ENCODE measurements at regions not wholly inside any gene's neighbourhood (a gene's known extent, or its start where the extent isn't known, plus 50 kb on each side); places are given as distances from the start of the nearest gene placed in this dataset.
A peak's percentile ranks its signal among the peaks of the same experiment; 100 is the strongest.

DNA sequence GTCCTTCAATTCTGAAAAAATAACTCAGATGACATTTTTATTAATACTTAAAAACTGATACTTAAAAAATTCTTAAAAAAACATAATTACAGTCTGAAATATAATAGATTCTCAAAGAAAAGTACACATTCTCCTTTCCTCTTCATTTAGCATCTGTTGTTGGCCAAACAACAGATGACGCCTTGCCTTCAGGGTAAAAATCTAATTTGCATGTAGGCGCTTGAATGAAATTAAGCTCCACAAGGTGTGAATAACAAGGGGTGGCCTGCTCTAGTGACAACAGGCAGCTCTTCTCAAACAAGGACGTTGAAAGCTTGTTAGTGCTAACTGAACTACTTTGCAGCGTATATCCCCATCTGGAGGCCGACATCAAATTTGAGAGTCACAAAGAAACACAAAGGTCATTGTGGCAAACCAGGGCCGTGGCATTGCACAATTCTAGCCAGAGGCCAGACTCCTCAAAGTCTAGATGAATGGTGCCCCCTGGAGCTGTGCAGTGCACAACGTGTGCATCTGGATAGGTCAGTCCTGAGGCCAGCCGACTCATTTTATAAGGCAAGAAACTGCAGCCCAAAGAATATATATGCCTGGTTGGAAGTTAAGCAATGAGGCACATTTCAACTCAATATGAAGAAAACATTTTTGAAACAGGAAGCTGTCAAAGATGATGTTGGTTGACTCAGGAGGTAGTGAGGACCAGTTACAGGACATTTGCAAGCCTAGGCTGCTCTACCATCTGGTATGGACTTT is 459.2 kb upstream of the RUNX1 start:
- TF ChIP-seq POLR2AphosphoS5 (IDR thresholded peaks at IDR 0.05): peak in 1 of 3 donors; percentile 34
- no peak for TF ChIP-seq POLR2A (IDR thresholded peaks at IDR 0.05)
- TF ChIP-seq, protein P1, sequence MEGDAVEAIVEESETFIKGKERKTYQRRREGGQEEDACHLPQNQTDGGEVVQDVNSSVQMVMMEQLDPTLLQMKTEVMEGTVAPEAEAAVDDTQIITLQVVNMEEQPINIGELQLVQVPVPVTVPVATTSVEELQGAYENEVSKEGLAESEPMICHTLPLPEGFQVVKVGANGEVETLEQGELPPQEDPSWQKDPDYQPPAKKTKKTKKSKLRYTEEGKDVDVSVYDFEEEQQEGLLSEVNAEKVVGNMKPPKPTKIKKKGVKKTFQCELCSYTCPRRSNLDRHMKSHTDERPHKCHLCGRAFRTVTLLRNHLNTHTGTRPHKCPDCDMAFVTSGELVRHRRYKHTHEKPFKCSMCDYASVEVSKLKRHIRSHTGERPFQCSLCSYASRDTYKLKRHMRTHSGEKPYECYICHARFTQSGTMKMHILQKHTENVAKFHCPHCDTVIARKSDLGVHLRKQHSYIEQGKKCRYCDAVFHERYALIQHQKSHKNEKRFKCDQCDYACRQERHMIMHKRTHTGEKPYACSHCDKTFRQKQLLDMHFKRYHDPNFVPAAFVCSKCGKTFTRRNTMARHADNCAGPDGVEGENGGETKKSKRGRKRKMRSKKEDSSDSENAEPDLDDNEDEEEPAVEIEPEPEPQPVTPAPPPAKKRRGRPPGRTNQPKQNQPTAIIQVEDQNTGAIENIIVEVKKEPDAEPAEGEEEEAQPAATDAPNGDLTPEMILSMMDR (IDR thresholded peaks at IDR 0.05 in 8 of 11, conservative IDR thresholded peaks at IDR 0.05 in 3 of 11): peak in 8 of 11 experiments; percentile 11 to 52 (median 33)
- H3K36me3 ChIP-seq: no peaks in the 10 kb centered on the region
- 44 to 64% (median 47%) methylated on average over 8 of the region's 8 CpGs for WGBS, 5 donors
- intact Hi-C loops (cut with DNase I; ENCODE audit: low total_unique reads): no loop called here
- H3K4me1 ChIP-seq: peaks cover 3 to 36% (median 18%) of the 10 kb centered on the region in 6 donors
- peaks cover 0 to 9% (median 0%) of the 10 kb centered on the region in 7 donors for H3K27me3 ChIP-seq (replicated peaks in 1 of 7)
- peak overlapping the region in 7 of 8 donors; percentile 24 to 90 (median 80) for H3K27ac ChIP-seq
- peak overlapping the region in 1 of 8 donors; percentile 38 for H3K4me3 ChIP-seq
- no peaks in the 10 kb centered on the region for H3K9me3 ChIP-seq
- DNase-seq: peak; percentile 76

DNA sequence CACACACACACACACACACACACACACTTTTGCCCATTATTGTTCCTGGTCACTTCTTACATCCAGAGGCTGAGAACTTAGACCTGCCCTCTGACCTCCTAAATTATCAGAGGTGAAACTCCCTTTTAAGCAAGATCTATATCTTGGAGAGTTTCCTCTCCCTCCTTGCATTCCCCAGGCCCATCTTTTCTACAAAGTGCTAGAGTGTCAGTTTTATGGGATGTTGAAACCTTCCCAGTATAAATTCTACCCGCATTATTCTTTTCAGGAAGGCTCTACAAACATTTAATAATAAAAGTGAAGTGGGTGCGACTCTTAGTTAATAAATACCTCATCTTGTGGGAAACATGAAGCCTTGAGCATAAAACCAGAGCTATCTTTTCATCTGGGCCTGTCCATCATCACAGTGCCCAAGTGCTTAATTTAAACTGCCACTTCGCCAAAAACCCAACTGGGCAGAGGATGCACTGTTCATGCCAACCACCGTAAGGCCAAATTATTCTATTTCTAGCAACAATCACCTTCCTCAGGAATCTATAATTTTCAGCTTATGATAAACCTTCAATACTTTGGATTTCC is 458.2 kb upstream of the RUNX1 start:
- DNase-seq: no peak
- 62 to 68% (median 64%) methylated on average over 4 of the region's 4 CpGs for WGBS, 5 donors
- Histone ChIP-seq H3K36me3 (no peaks in the 10 kb centered on the region), H3K27ac (no peak overlapping the region), H3K4me3 (no peak overlapping the region), H3K27me3 (replicated peaks in 1 of 7) (peaks cover 0 to 9% (median 0%) of the 10 kb centered on the region in 7 donors), H3K4me1 (peaks cover 3 to 43% (median 20%) of the 10 kb centered on the region in 6 donors), H3K9me3 (no peaks in the 10 kb centered on the region)
- intact Hi-C loops (cut with DNase I; ENCODE audit: low total_unique reads): no loop called here
- TF ChIP-seq POLR2A (IDR thresholded peaks at IDR 0.05) (no peak), POLR2AphosphoS5 (IDR thresholded peaks at IDR 0.05) (no peak)
- TF ChIP-seq, protein P1 (IDR thresholded peaks at IDR 0.05 in 8 of 11, conservative IDR thresholded peaks at IDR 0.05 in 3 of 11): no peak

DNA sequence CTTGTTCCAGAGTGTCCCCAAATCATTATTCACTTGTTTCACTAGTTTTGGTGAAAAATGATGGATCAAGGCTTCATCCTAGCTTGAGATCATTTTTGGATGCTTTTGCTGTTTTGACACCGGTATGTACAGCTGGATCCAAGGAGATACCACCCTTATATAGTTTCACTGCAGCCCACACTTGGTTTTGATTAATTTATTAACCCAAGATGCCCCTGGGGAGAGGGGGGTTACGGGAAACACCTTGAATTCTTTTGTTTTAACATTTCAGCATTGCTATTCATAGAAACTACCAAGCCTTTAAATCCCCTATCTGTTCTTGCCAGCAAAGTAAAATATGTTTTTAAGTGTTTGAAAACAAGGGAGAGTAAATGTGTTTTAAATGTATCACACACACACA is 457.7 kb upstream of the RUNX1 start:
- Histone ChIP-seq H3K9me3 (no peaks in the 10 kb centered on the region), H3K36me3 (no peaks in the 10 kb centered on the region), H3K4me3 (no peak overlapping the region), H3K27me3 (replicated peaks in 1 of 7) (peaks cover 0 to 9% (median 0%) of the 10 kb centered on the region in 7 donors), H3K4me1 (peaks cover 3 to 43% (median 20%) of the 10 kb centered on the region in 6 donors), H3K27ac (no peak overlapping the region)
- 35 to 49% (median 43%) methylated on average over 2 of the region's 2 CpGs for WGBS, 5 donors
- no peak for TF ChIP-seq POLR2A (IDR thresholded peaks at IDR 0.05)
- TF ChIP-seq, protein P1 (IDR thresholded peaks at IDR 0.05 in 8 of 11, conservative IDR thresholded peaks at IDR 0.05 in 3 of 11): no peak
- TF ChIP-seq POLR2AphosphoS5 (IDR thresholded peaks at IDR 0.05): no peak
- no peak for DNase-seq
- intact Hi-C loops (cut with DNase I; ENCODE audit: low total_unique reads): no loop called here

DNA sequence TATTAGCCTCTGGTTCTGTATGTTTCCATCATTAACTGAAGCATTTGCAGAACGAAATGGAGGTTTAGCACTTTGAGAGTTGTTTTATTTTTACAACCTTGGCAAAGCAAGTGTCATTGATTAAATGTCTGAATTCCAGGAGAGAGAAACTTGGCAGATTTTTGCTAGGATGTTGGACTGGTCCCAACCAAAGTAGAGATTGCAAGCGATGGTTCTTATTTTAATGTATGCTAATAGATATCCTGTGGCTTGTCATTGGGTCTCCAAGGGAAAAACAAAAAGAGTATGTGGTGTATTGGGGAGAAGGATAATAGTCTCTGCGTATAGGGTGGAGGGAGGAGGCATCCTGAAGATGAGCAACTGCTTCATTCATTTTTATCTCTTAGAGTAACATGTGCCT is 457.2 kb upstream of the RUNX1 start:
- TF ChIP-seq, protein P1 (IDR thresholded peaks at IDR 0.05 in 8 of 11, conservative IDR thresholded peaks at IDR 0.05 in 3 of 11): no peak
- TF ChIP-seq POLR2AphosphoS5 (IDR thresholded peaks at IDR 0.05): no peak
- no peak for TF ChIP-seq POLR2A (IDR thresholded peaks at IDR 0.05)
- peaks cover 3 to 43% (median 20%) of the 10 kb centered on the region in 6 donors for H3K4me1 ChIP-seq
- no peak overlapping the region for H3K27ac ChIP-seq
- intact Hi-C loops (cut with DNase I; ENCODE audit: low total_unique reads): no loop called here
- no peaks in the 10 kb centered on the region for H3K36me3 ChIP-seq
- H3K9me3 ChIP-seq: no peaks in the 10 kb centered on the region
- H3K4me3 ChIP-seq: no peak overlapping the region
- no peak for DNase-seq
- H3K27me3 ChIP-seq (replicated peaks in 1 of 7): peaks cover 0 to 9% (median 0%) of the 10 kb centered on the region in 7 donors
- WGBS, 5 donors: 48 to 76% (median 67%) methylated on average over 3 of the region's 3 CpGs

Measured in spleen (tissue), 11 donors.